ENCODE measurements at regions not wholly inside any gene's neighbourhood (a gene's known extent, or its start where the extent isn't known, plus 50 kb on each side); places are given as distances from the start of the nearest gene placed in this dataset.

DNA sequence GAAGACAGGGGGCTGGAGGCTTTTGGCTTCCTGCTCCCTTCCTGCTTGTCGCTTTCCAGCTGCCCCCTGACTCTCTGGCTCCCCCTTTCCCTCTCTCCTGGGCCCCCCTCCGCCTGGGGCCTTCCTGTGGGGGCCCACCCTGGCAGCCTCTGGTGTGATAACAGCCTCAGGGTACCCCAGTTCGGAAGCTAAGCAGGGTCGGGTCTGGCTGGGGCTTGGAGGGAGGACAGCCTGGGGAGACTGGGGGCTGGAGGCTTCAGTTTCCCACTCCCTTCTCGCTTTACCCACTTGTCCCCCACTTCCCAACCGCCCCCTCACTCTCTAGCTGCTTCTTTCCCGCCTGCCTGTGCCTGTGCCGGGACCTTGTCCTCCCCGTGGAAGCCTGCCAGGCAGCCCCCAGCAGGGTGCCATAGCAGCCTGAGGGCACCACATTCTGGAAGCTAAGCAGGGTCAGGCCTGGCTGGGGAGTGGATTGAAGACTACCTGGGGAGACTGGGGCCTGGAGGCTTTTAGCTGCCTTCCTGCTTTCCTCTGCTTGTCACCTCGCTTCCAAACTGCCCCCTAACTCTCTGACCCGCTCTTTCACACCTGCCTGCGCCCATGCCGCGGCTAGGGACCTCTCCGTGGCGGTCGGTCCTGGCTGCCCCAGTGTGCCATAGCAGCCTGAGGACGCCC, 2275.5 kb downstream of the TP53TG3F start:
- TF ChIP-seq ATF2 (tag by site-specific recombination; IDR thresholded peaks at IDR 0.05; ENCODE audit: low read depth) (no peak), ZNF776 (tag by site-specific recombination; IDR thresholded peaks at IDR 0.05; ENCODE audit: borderline replicate concordance) (no peak), ZEB2 (tag by site-specific recombination; IDR thresholded peaks at IDR 0.05) (no peak), ZNF335 (tag by site-specific recombination; conservative IDR thresholded peaks at IDR 0.05) (no peak), ZNF600 (tag by site-specific recombination; IDR thresholded peaks at IDR 0.05) (no peak), ZNF324 (tag by site-specific recombination; IDR thresholded peaks at IDR 0.05) (no peak), ZNF785 (tag by site-specific recombination; IDR thresholded peaks at IDR 0.05) (no peak), ZSCAN30 (tag by site-specific recombination; IDR thresholded peaks at IDR 0.05) (no peak), ZNF274 (IDR thresholded peaks at IDR 0.05; ENCODE audit: low read length) (no peak), ZNF274 (tag by site-specific recombination; IDR thresholded peaks at IDR 0.05; ENCODE audit: borderline replicate concordance) (no peak), GLI2 (tag by site-specific recombination; IDR thresholded peaks at IDR 0.05; ENCODE audit: borderline replicate concordance, low read depth) (no peak)
- TF ChIP-seq, protein P1, sequence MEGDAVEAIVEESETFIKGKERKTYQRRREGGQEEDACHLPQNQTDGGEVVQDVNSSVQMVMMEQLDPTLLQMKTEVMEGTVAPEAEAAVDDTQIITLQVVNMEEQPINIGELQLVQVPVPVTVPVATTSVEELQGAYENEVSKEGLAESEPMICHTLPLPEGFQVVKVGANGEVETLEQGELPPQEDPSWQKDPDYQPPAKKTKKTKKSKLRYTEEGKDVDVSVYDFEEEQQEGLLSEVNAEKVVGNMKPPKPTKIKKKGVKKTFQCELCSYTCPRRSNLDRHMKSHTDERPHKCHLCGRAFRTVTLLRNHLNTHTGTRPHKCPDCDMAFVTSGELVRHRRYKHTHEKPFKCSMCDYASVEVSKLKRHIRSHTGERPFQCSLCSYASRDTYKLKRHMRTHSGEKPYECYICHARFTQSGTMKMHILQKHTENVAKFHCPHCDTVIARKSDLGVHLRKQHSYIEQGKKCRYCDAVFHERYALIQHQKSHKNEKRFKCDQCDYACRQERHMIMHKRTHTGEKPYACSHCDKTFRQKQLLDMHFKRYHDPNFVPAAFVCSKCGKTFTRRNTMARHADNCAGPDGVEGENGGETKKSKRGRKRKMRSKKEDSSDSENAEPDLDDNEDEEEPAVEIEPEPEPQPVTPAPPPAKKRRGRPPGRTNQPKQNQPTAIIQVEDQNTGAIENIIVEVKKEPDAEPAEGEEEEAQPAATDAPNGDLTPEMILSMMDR (tag by site-specific recombination; IDR thresholded peaks at IDR 0.05): no peak
